IMR-90 (cell line): ENCODE measurements at regions not wholly inside any gene's neighbourhood (a gene's known extent, or its start where the extent isn't known, plus 50 kb on each side); places are given as distances from the start of the nearest gene placed in this dataset.
"Not testable (repeated sequence)": the region's sequence is repeated elsewhere in the genome, so short reads cannot be mapped to it uniquely, and the experiment has no call there.

Experiments used
- ATAC-seq: fragments of 200-7000 bp; cut with Tn5 transposase; 2 replicates; pipeline ENCODE4 v1.9.1; 2020; ENCODE audit warnings: low read depth, mild to moderate bottlenecking, moderate library complexity
- BruUV-seq: library from RNA; stranded (reverse); fragments of 400-500 nt; replicated peaks from 2 replicates; lab custom pipeline; 2021; lab: Mats Ljungman, UMichigan
- CTCF ChIA-PET: fragments of 300-600 bp; formaldehyde crosslinking; extraction: SDS; loops from one replicate; lab custom pipeline; 2021; ENCODE audit warnings: antibody characterized with exemption; lab: Yijun Ruan, JAX
- POLR2A ChIA-PET: fragments of 300-600 bp; sonication (Branson Sonifier 250); formaldehyde crosslinking; loops from one replicate; lab custom pipeline; 2022; ENCODE audit warnings: antibody characterized with exemption; ENCODE audit not compliant: unreplicated experiment; lab: Charles Lee
- DNase-seq: peaks from one replicate; pipeline ENCODE4 v3.0.0; 2013
- H2AFZ ChIP-seq: replicated peaks from 2 replicates; pipeline ENCODE3; 2013; ENCODE audit warnings: low read length, mild to moderate bottlenecking; ENCODE audit not compliant: poor library complexity
- H2AK5ac ChIP-seq: 2 replicates; pipeline ENCODE4 v1.6.1; 2013; ENCODE audit warnings: low read depth, low read length, inconsistent platforms
- H2AK9ac ChIP-seq: replicated peaks from 2 replicates; pipeline ENCODE3; 2013; ENCODE audit warnings: mild to moderate bottlenecking, low read depth, low read length, moderate library complexity; ENCODE audit not compliant: poor library complexity
- H2BK120ac ChIP-seq: 2 replicates; pipeline ENCODE4 v1.6.1; 2013; ENCODE audit warnings: low read depth, low read length, inconsistent platforms
- H2BK15ac ChIP-seq: 3 replicates; pipeline ENCODE4 v1.6.1; 2013; ENCODE audit warnings: low read depth, low read length, inconsistent platforms
- H2BK20ac ChIP-seq: 2 replicates; pipeline ENCODE4 v1.6.1; 2013; ENCODE audit warnings: low read depth, mild to moderate bottlenecking, inconsistent platforms, low read length, moderate library complexity
- H2BK5ac ChIP-seq: 2 replicates; pipeline ENCODE4 v1.6.1; 2013; ENCODE audit warnings: mild to moderate bottlenecking, low read depth, low read length, inconsistent platforms; ENCODE audit not compliant: poor library complexity, severe bottlenecking
- H3K14ac ChIP-seq: replicated peaks from 2 replicates; pipeline ENCODE4 v1.6.1; 2013; ENCODE audit warnings: low read depth, low read length, inconsistent platforms
- H3K18ac ChIP-seq: 2 replicates; pipeline ENCODE4 v1.6.1; 2013; ENCODE audit warnings: low read depth, low read length, control low read depth
- H3K23ac ChIP-seq: 2 replicates; pipeline ENCODE4 v1.6.1; 2013; ENCODE audit warnings: low read depth, low read length, inconsistent platforms
- H3K27ac ChIP-seq: 2 replicates; pipeline ENCODE4 v1.5.1; 2013; ENCODE audit warnings: mild to moderate bottlenecking, control low read depth, low read length; ENCODE audit not compliant: insufficient read depth
- H3K27me3 ChIP-seq: 2 replicates; pipeline ENCODE4 v1.6.1; 2013; ENCODE audit warnings: low read length; ENCODE audit not compliant: control insufficient read depth, insufficient read depth
- H3K36me3 ChIP-seq: 2 replicates; pipeline ENCODE4 v1.6.1; 2013; ENCODE audit warnings: low read length, mixed read lengths; ENCODE audit not compliant: control insufficient read depth, insufficient read depth
- H3K4ac ChIP-seq: 2 replicates; pipeline ENCODE4 v1.6.1; 2013; ENCODE audit warnings: low read depth, low read length, inconsistent platforms
- H3K4me1 ChIP-seq: 2 replicates; pipeline ENCODE4 v1.6.1; 2013; ENCODE audit warnings: low read length, mixed read lengths; ENCODE audit not compliant: control insufficient read depth, insufficient read depth
- H3K4me2 ChIP-seq: 2 replicates; pipeline ENCODE4 v1.6.1; 2013; ENCODE audit warnings: low read depth, mild to moderate bottlenecking, control low read depth, low read length, moderate library complexity
- H3K4me3 ChIP-seq: 2 replicates; pipeline ENCODE4 v1.5.1; 2013; ENCODE audit warnings: low read depth, mild to moderate bottlenecking, control low read depth, low read length, moderate library complexity; ENCODE audit not compliant: insufficient read depth
- H3K56ac ChIP-seq: 2 replicates; pipeline ENCODE4 v1.6.1; 2013; ENCODE audit warnings: low read length, inconsistent platforms; ENCODE audit not compliant: insufficient read depth; ENCODE audit errors: extremely low read depth
- H3K79me1 ChIP-seq, 2 experiments: 2 replicates each; pipeline ENCODE4 v1.6.1; 2013; ENCODE audit warnings: low read length in 2 of 2, inconsistent platforms in 1 of 2, low read depth in 1 of 2
- H3K9ac ChIP-seq: 2 replicates; pipeline ENCODE4 v1.6.1; 2013; ENCODE audit warnings: low read depth, low read length, control low read depth
- H3K9me1 ChIP-seq: 2 replicates; pipeline ENCODE4 v1.6.1; 2013; ENCODE audit warnings: low read length, inconsistent platforms; ENCODE audit not compliant: insufficient read depth
- H3K9me3 ChIP-seq: 2 replicates; pipeline ENCODE4 v1.6.1; 2013; ENCODE audit warnings: low read length; ENCODE audit not compliant: control insufficient read depth, insufficient read depth
- H4K20me1 ChIP-seq: 2 replicates; pipeline ENCODE4 v1.6.1; 2013; ENCODE audit warnings: low read length, inconsistent platforms; ENCODE audit not compliant: insufficient read depth
- H4K5ac ChIP-seq: 2 replicates; pipeline ENCODE4 v1.6.1; 2013; ENCODE audit warnings: mild to moderate bottlenecking, low read depth, low read length, control low read depth
- H4K8ac ChIP-seq, 2 experiments: 2 replicates each; pipeline ENCODE4 v1.6.1; 2013; ENCODE audit warnings: low read depth in 2 of 2, low read length in 2 of 2, control low read depth in 1 of 2, inconsistent platforms in 1 of 2
- H4K91ac ChIP-seq: 2 replicates; pipeline ENCODE4 v1.6.1; 2013; ENCODE audit warnings: low read depth, low read length, inconsistent platforms; ENCODE audit not compliant: insufficient read depth
- WGBS, 2 experiments: methylation state at CpG; one replicate each; pipeline versions ENCODE4 v1.1.5 to v1.1.7; 2013; ENCODE audit warnings: missing lambda C conversion rate in 2 of 2; ENCODE audit not compliant: insufficient read length in 1 of 2; ENCODE audit errors: extremely low coverage in 2 of 2; 5-methylcytosine and 5-hydroxymethylcytosine counted together
- dilution Hi-C: fragments of 300-500 bp; cut with HindIII; formaldehyde crosslinking; loops from one replicate; pipeline ENCODE4 v1.14.3; 2018; ENCODE audit warnings: low sequenced_read_pairs; ENCODE audit not compliant: unreplicated experiment
- in situ Hi-C: fragments of 300-500 bp; cut with MboI; formaldehyde crosslinking; loops from 3 replicates; pipeline ENCODE4 v1.14.3; 2019; ENCODE audit warnings: low sequenced_read_pairs, inconsistent platforms, mixed read lengths
- intact Hi-C: fragments of 100-400 bp; cut with micrococcal nuclease; formaldehyde crosslinking; loops from 2 replicates; pipeline ENCODE4 v1.10.0; 2022

DNA sequence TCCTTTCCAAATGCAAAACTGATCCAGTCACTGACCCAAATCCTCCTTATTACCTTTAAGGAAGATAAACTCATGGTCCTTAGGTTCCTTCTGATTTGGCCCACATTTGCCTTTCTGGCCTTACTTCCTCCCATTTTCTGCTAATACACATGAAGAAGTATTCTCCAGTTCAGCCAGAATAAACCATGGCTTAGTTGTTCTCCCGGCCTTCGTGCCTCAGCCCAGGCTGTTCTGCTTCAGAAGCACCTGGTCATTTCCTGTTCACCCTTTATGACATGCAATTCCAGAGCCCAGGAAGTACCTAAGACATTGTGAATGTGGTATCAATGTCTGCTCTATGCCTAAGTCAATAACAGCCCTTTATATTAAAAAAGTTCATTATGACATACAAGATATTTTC lies 4790.1 kb upstream of the OR11H1 start:
- H2BK5ac ChIP-seq, H3K14ac ChIP-seq, H3K27ac ChIP-seq, H4K20me1 ChIP-seq, H3K4me2 ChIP-seq, H3K9me1 ChIP-seq, H2AFZ ChIP-seq, H3K23ac ChIP-seq, H2BK20ac ChIP-seq, H4K8ac ChIP-seq, POLR2A ChIA-PET, H2BK15ac ChIP-seq, ATAC-seq, BruUV-seq, H3K27me3 ChIP-seq, H2AK5ac ChIP-seq, H3K4me3 ChIP-seq, H4K91ac ChIP-seq, H2AK9ac ChIP-seq, H3K4ac ChIP-seq, H3K36me3 ChIP-seq, in situ Hi-C loops, intact Hi-C loops, H3K56ac ChIP-seq, H3K4me1 ChIP-seq, dilution Hi-C loops, CTCF ChIA-PET, H3K18ac ChIP-seq, H3K79me1 ChIP-seq, DNase-seq, H4K5ac ChIP-seq, H3K9ac ChIP-seq, H2BK120ac ChIP-seq: not testable (repeated sequence)
- WGBS, 2 experiments = 72% methylated on average over 2 of the region's 2 CpGs; no CpG with 5 or more reads in 1 of the 2 experiments
- H3K9me3 ChIP-seq = peaks cover 25% of the 10 kb centered on the region
